A673 (cell line): ENCODE measurements at regions not wholly inside any gene's neighbourhood (a gene's known extent, or its start where the extent isn't known, plus 50 kb on each side); places are given as distances from the start of the nearest gene placed in this dataset.

Source experiments
- BruUV-seq: library from RNA; stranded (reverse); fragments of 400-500 nt; replicated peaks from 2 replicates; lab custom pipeline; 2021; lab: Mats Ljungman, UMichigan
- CTCF ChIA-PET: fragments of 300-600 bp; sonication (Branson Sonifier 250); formaldehyde crosslinking; loops from one replicate; lab custom pipeline; 2022; ENCODE audit warnings: antibody characterized with exemption; lab: Charles Lee
- POLR2A ChIA-PET: fragments of 300-600 bp; sonication (Branson Sonifier 250); formaldehyde crosslinking; loops from one replicate; lab custom pipeline; 2022; ENCODE audit warnings: antibody characterized with exemption; ENCODE audit not compliant: low non-redundant PET; lab: Charles Lee
- DNase-seq: peaks from one replicate; pipeline ENCODE4 v3.0.0-alpha.2; 2015; ENCODE audit warnings: low spot score
- H3K27ac ChIP-seq: fragments of 200-600 bp; sonication (generic); 2 replicates; pipeline ENCODE4 v1.5.1; 2016; ENCODE audit warnings: mixed run types, low read depth, mild to moderate bottlenecking, mixed read lengths, antibody characterized with exemption, low read length; ENCODE audit not compliant: poor library complexity, severe bottlenecking
- H3K27me3 ChIP-seq: fragments of 200-600 bp; sonication (generic); replicated peaks from 2 replicates; pipeline ENCODE4 v1.6.1; 2017; ENCODE audit warnings: mixed run types, low read depth, mild to moderate bottlenecking, mixed read lengths, antibody characterized with exemption, low read length; ENCODE audit not compliant: insufficient read depth, poor library complexity
- H3K36me3 ChIP-seq: fragments of 200-600 bp; sonication (generic); 2 replicates; pipeline ENCODE4 v1.6.1; 2016; ENCODE audit warnings: mixed run types, mild to moderate bottlenecking, mixed read lengths, antibody characterized with exemption, low read length; ENCODE audit not compliant: insufficient read depth, poor library complexity, severe bottlenecking
- H3K4me1 ChIP-seq: fragments of 200-600 bp; sonication (generic); 2 replicates; pipeline ENCODE4 v1.6.1; 2017; ENCODE audit warnings: mixed run types, mild to moderate bottlenecking, mixed read lengths, antibody characterized with exemption, low read length; ENCODE audit not compliant: insufficient read depth, poor library complexity, severe bottlenecking
- H3K4me3 ChIP-seq: fragments of 200-600 bp; sonication (generic); 2 replicates; pipeline ENCODE4 v1.5.1; 2016; ENCODE audit warnings: low read depth, mixed run types, mild to moderate bottlenecking, mixed read lengths, low read length; ENCODE audit not compliant: poor library complexity, severe bottlenecking
- H3K9me3 ChIP-seq: fragments of 200-600 bp; sonication (generic); 2 replicates; pipeline ENCODE4 v1.6.1; 2016; ENCODE audit warnings: mixed run types, low read depth, mild to moderate bottlenecking, mixed read lengths, antibody characterized with exemption, low read length; ENCODE audit not compliant: poor library complexity, severe bottlenecking
- CTCF ChIP-seq: fragments of 300-800, 200-600 bp; sonication (generic); conservative IDR thresholded peaks from 2 replicates; pipeline ENCODE4 v1.5.1; 2017; ENCODE audit warnings: low read depth, mild to moderate bottlenecking, antibody characterized with exemption, low read length, moderate library complexity, mixed read lengths
- EZH2 ChIP-seq: fragments of 200-600 bp; sonication (generic); IDR thresholded peaks from 2 replicates; pipeline ENCODE4 v1.6.1; 2017; ENCODE audit warnings: borderline replicate concordance, low read depth, mild to moderate bottlenecking, mixed read lengths, antibody characterized with exemption, low read length; ENCODE audit not compliant: poor library complexity, severe bottlenecking
- intact Hi-C: fragments of 100-400 bp; cut with micrococcal nuclease; formaldehyde crosslinking; loops from one replicate; pipeline ENCODE4 v1.10.0; 2022; ENCODE audit not compliant: unreplicated experiment

DNA sequence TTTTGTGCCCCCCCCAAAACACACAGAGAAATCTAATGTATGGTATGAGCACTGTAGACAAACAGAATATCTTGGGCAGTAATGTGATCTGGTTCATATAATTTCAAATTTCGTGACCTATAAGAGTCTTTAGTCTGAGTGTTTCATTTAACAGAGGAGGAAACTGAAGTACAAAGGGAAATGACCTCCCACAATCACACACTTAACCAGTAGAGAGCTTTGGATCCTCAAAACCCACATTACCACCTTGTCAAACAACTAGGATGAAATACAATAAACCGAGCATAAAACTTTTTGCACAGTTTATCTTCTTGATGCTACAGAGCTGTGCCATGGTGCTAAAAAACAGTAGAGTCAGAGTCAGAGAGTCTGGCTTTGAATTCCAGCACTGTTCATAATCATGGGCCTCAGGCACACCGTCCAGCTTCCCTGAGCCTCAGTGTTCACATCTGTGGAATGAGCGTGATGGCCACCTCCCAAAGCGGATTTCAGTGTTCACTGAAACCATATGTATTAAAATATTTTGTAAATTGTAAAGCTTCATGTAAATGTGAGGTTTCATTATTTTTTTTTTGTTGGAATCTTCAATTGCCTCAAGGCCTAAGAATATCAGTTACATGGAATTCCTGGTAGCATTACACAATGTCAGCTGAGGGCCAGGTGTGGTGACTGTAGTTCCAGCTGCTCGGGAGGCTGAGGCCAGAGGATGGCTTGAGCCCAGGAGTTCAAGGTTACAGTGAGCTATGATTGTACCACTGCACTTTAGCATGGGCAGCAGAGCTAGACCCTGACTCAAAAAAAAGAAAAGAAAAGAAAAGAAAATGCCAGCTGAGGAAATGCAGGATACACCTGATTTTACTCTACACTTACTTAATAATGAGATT, 126.4 kb upstream of the FRY start:
- no peaks in the 10 kb centered on the region for H3K9me3 ChIP-seq
- no peaks in the 10 kb centered on the region for H3K4me1 ChIP-seq
- CTCF ChIA-PET, result no interaction called here
- H3K4me3 ChIP-seq, result no peak overlapping the region
- POLR2A ChIA-PET, result interaction anchor here (0.6 kb wide), 1 partner anchor 52 kb away, joined by 19 read pairs; no protein-coding TSS in a partner anchor
- no peak for TF ChIP-seq CTCF
- TF ChIP-seq EZH2, result no peak
- intact Hi-C loops, result no loop called here
- no TSS peak for BruUV-seq
- DNase-seq, result no peak
- no peaks in the 10 kb centered on the region for H3K27me3 ChIP-seq
- no peak overlapping the region for H3K27ac ChIP-seq
- H3K36me3 ChIP-seq, result no peaks in the 10 kb centered on the region

- CTCF ChIA-PET, result no interaction called here
- intact Hi-C loops, result no loop called here
- BruUV-seq, result no TSS peak
- H3K27me3 ChIP-seq, result no peaks in the 10 kb centered on the region
- no peak for DNase-seq
- H3K36me3 ChIP-seq, result no peaks in the 10 kb centered on the region
- no peak overlapping the region for H3K4me3 ChIP-seq
- TF ChIP-seq EZH2 (no peak), CTCF (no peak)
- H3K27ac ChIP-seq, result no peak overlapping the region
- no peaks in the 10 kb centered on the region for H3K4me1 ChIP-seq
- no peaks in the 10 kb centered on the region for H3K9me3 ChIP-seq
- POLR2A ChIA-PET, result no interaction called here
Measured at GRCh38 chr13:31905961-31906360, 125.6 kb upstream of the FRY start.

GRCh38 chr13:31908696-31909411, 122.7 kb upstream of the FRY start:
- TF ChIP-seq CTCF (no peak), EZH2 (no peak)
- intact Hi-C loops, result no loop called here
- no peak for DNase-seq
- no TSS peak for BruUV-seq
- ChIA-PET POLR2A (no interaction called here), CTCF (no interaction called here)
- Histone ChIP-seq H3K27ac (no peak overlapping the region), H3K4me1 (no peaks in the 10 kb centered on the region), H3K4me3 (no peak overlapping the region), H3K36me3 (no peaks in the 10 kb centered on the region), H3K27me3 (no peaks in the 10 kb centered on the region), H3K9me3 (no peaks in the 10 kb centered on the region)
